Mucosa of stomach (tissue), 1 donor: ENCODE measurements at regions not wholly inside any gene's neighbourhood (a gene's known extent, or its start where the extent isn't known, plus 50 kb on each side); places are given as distances from the start of the nearest gene placed in this dataset.

Experiments used
- H3K27me3 ChIP-seq: one replicate; pipeline ENCODE4 v1.7.0; 2013; ENCODE audit warnings: mild to moderate bottlenecking, low read length; ENCODE audit not compliant: control insufficient read depth, insufficient read depth
- H3K36me3 ChIP-seq: one replicate; pipeline ENCODE4 v1.7.0; 2013; ENCODE audit warnings: low read length; ENCODE audit not compliant: control insufficient read depth, insufficient read depth
- H3K4me1 ChIP-seq: one replicate; pipeline ENCODE4 v1.7.0; 2013; ENCODE audit warnings: mild to moderate bottlenecking, low read length; ENCODE audit not compliant: control insufficient read depth, insufficient read depth
- H3K4me3 ChIP-seq: one replicate; pipeline ENCODE4 v1.7.0; 2013; ENCODE audit warnings: low read length
- H3K9ac ChIP-seq: one replicate; pipeline ENCODE4 v1.7.0; 2013; ENCODE audit warnings: mild to moderate bottlenecking, low read length, moderate library complexity
- H3K9me3 ChIP-seq: one replicate; pipeline ENCODE4 v1.7.0; 2013; ENCODE audit warnings: mild to moderate bottlenecking, low read length, moderate library complexity; ENCODE audit not compliant: control insufficient read depth
- donor health status: Pancreatic carcinoma.

DNA sequence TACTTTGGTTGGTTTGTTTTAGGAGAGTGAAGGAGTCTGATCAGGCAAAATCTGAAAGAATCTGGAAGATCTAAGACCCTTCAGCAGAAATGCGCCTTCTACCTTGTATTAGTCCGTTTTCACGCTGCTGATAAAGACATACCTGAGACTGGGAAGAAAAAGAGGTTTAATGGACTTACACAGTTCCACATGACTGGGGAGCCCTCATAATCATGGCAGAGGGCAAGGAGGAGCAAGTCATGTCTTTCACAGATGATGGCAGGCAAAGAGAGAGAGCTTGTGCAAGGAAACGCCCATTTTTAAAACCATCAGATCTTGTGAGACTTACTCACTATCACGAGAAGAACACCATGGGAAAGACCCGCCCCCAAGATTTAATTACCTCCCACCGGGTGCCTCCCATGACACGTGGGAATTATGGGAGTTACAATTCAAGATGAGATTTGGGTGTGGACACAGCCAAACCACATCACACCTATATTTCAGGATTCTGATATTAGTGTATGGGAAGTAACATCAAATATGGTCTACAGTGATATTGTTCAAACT lies 99.3 kb downstream of the GLUL start:
- Histone ChIP-seq H3K4me3 (no peak overlapping the region), H3K36me3 (no peaks in the 10 kb centered on the region), H3K4me1 (peaks cover 49% of the 10 kb centered on the region), H3K9ac (no peak overlapping the region), H3K9me3 (no peaks in the 10 kb centered on the region), H3K27me3 (no peaks in the 10 kb centered on the region)

DNA sequence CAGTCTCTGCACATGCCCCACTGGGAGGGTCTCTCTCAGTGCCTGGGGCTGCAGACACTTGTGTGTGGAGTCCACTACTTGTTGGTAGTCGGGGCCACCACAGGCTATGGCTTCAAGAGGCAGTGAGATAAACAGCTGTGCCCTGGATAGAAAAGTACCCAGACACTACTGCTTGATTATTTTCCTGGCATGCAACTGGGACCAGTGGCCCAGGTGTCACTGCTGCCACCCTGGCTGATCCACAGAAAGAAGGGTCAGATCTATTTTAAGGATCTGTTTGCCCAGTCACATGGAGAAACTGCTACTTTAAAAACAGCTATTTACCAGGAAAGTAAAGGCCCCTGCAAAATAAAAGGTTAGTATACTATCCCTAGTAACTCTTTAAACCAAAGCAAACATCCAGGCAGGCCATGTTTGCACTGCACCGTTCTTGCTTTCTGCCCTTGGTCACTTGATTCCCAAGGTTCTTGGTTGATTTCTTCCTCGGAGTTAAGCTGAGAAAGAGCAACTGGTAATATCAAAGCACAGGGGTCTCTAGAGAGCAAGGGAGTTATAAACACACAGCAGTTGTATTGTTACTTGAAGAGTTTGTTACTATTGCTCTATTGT lies 99.9 kb downstream of the GLUL start:
- Histone ChIP-seq H3K4me1 (peaks cover 49% of the 10 kb centered on the region), H3K9ac (no peak overlapping the region), H3K9me3 (no peaks in the 10 kb centered on the region), H3K36me3 (no peaks in the 10 kb centered on the region), H3K4me3 (no peak overlapping the region), H3K27me3 (no peaks in the 10 kb centered on the region)

DNA sequence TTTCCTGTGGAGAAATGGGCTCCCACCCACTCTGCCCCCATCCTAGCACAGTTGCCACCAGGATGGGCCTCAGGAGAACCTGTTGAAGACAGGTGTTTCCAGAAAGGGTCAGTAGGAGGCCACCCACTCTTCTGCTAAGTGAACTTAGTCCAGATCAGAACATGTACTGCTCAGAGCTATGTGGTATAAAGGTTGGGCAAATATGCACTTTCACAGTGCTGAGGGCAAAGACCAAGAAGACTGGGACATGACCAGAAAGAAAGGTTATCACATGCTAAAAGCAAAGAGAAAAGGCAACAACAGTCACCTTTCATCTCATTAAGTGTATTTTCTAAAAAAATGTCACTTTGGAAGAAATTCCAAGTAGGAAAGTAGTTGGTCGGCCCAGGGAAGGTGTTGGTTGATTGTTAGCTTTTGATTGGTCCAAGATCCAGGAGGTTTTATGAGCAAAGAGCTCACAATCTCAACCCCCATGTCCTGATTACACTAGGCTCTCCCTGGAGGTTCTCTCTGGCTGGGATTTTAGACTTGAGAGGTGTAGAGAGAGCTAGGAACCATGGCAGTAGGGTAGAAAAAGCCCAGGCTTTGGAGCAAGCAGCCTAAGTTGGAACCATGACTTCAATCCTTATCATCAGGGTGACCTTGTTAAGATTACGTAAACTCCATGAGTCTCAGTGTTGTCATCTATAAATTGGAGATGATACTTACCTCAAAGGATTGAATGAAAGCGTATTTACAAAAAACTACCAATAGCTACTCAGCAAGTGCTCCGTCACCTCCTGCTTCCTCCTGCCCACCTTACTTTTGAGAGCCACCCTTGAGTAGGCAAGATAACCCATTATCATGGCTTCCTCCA lies 102.6 kb downstream of the GLUL start:
- no peaks in the 10 kb centered on the region for H3K9me3 ChIP-seq
- no peak overlapping the region for H3K4me3 ChIP-seq
- H3K27me3 ChIP-seq = no peaks in the 10 kb centered on the region
- H3K9ac ChIP-seq = no peak overlapping the region
- peaks cover 49% of the 10 kb centered on the region for H3K4me1 ChIP-seq
- H3K36me3 ChIP-seq = no peaks in the 10 kb centered on the region

DNA sequence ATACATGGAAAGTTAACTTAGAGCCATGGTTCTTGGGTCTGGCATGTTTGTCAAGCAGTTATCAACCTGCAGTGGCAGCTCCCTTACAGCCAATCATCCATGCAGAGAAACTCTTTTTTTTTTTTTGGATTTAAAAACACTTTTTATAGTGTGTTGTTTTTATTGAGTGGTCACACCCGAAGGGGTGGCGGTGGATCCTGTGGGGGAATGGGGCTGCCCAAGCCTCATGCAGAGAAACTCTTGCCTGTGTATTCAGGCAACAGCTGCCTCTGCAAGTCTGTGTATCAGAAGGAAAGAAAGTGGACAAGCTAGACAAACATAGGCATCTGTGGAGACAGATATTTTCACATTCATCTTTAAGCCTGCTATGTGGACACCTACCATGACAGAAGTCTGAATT lies 104.8 kb downstream of the GLUL start:
- no peaks in the 10 kb centered on the region for H3K36me3 ChIP-seq

DNA sequence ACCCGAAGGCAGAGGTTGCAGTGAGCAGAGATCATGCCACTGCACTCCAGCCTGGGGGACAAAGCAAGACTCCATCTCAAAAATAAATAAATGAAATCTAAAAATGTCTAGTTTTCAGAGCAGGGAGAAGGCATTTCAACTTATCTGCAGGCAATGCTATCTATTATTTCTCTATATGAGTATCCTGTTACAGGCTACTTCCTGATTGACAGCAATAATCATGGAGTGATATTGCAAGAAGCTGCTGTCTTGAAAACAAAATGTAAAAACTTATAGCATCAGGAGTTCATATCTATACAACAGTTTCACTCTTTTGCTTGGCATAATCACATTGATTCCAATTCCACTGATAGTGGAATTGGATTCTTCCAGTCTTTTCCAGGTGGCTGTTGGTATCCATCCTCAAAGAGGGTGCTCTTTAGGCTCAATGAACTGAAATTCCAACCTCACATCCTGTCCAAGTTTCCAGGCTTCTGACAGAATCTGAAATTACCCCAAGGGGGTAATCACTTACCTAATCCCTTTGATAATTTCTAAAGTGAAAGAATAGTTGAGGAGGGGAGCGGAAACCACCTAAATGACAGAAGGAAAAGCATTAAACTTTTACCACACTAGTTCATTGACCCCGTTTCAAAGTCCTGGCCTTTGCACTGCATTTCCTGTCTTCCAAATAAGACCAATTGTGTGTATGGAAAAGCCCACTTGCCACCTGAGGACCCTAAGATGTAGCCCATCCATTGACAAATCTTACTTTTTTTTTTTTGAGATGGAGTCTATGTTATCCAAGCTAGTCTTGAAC lies 107.6 kb downstream of the GLUL start:
- Histone ChIP-seq H3K4me1 (peaks cover 8% of the 10 kb centered on the region), H3K4me3 (no peak overlapping the region), H3K9me3 (no peaks in the 10 kb centered on the region)

More for the DNA sequence above, 104.8 kb downstream of the GLUL start:
- no peak overlapping the region for H3K4me3 ChIP-seq
- H3K9ac ChIP-seq = no peak overlapping the region
- no peaks in the 10 kb centered on the region for H3K9me3 ChIP-seq
- no peaks in the 10 kb centered on the region for H3K27me3 ChIP-seq
- H3K4me1 ChIP-seq = peaks cover 33% of the 10 kb centered on the region

DNA sequence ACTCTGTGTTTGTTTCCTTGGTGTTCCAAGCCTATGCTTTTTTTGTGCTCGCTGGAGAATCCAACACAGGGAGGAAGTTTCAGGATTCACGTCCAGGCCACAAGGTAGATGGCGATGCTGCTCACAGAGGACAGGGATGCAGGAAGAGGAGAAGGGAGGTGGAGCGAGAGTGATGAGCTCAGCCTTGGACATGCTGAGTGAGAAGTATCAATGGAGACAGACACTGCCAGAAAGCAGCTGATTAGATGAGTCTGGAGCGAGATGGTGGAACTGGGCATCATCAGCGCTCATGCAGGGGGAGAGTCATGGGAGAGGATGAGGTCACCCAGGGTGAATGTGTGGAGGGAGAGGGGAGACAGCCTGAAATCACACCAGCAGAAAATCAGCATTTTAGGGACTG lies 110.0 kb downstream of the GLUL start:
- H3K36me3 ChIP-seq = no peaks in the 10 kb centered on the region
- H3K27me3 ChIP-seq = no peaks in the 10 kb centered on the region
- no peak overlapping the region for H3K9ac ChIP-seq
- no peaks in the 10 kb centered on the region for H3K9me3 ChIP-seq
- no peaks in the 10 kb centered on the region for H3K4me1 ChIP-seq
- no peak overlapping the region for H3K4me3 ChIP-seq

More for the DNA sequence above, 107.6 kb downstream of the GLUL start:
- Histone ChIP-seq H3K27me3 (no peaks in the 10 kb centered on the region), H3K9ac (no peak overlapping the region), H3K36me3 (no peaks in the 10 kb centered on the region)

DNA sequence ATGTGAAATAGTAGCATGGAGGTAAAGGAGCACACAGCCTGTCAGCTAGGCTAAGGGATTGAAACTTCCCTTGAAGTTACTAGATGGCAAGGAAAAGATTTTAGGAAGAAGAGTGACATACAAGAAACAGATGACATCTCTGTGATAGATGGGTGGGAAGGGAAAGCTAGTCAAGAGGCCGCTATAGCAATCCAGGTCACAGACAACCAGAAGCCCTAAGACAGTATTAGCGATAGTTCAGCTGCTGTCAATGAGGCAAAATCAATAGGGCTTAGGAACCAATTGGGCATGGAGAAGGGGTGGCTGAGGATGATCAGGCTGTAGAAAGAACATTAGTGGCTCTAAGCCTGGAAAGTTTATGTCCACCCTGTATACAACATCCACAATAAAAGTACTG lies 111.1 kb downstream of the GLUL start:
- Histone ChIP-seq H3K27me3 (no peaks in the 10 kb centered on the region), H3K4me3 (no peak overlapping the region), H3K9ac (no peak overlapping the region), H3K4me1 (no peaks in the 10 kb centered on the region), H3K9me3 (no peaks in the 10 kb centered on the region), H3K36me3 (no peaks in the 10 kb centered on the region)

DNA sequence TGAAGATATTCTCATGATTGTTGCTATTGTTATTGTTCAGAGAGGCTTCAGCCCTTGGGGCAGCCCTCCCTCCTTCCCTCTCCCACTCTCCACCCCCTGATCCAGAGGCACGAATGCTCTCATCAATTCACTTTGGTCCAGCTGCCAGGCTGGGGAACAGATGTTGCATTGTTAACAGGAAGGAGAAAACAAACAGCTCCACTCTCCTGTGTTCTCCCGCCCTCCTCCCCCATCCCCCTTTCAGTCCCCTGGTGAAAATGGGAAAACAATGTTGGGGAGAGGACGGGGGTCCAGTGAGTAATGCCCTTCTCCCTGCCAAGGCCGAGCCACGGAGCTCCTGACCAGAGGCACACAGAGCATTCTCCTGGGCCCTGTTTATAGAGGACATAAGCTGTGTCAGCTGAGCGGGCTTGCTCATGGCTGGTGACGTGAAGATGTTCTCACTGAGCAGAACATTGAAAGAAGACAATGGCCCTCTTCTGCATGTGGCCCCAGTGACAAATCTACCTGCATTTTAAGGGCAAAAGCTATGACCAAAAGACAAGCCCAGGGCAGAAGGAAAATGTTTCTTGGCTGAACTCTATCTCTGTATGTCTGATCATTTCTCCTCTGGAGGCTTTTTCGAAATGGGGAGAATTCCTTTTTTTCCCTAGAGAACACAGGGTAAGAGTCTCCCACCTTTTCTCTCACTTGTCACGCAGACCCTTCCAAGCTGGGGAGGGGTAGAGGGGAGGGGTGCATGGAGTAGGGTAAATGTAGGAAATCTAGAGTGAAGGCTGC lies 111.7 kb downstream of the GLUL start:
- H3K4me1 ChIP-seq = no peaks in the 10 kb centered on the region
- no peak overlapping the region for H3K9ac ChIP-seq
- H3K4me3 ChIP-seq = no peak overlapping the region
- no peaks in the 10 kb centered on the region for H3K9me3 ChIP-seq
- H3K27me3 ChIP-seq = no peaks in the 10 kb centered on the region
- no peaks in the 10 kb centered on the region for H3K36me3 ChIP-seq

DNA sequence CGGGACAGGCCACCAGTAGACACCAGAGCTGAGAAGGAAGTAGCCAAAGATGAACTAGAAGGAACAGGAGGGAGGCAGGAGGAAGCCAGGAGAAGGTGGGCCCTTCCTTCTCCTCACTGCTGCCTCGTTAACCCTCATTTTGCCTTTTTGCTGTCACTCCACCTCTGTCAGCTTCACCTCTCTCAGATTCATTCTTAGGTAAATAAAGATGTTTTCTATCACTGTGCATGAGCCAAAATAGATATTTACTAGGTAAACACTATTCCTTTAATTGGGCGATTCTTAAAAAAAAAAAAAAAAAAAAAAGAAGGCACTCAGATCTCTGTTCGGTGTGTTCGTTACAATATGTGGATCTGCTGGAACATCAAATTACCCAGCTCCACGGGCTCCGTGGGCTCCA lies 112.3 kb downstream of the GLUL start:
- H3K9me3 ChIP-seq = no peaks in the 10 kb centered on the region
- H3K4me1 ChIP-seq = no peaks in the 10 kb centered on the region
- no peak overlapping the region for H3K9ac ChIP-seq
- no peaks in the 10 kb centered on the region for H3K36me3 ChIP-seq
- no peaks in the 10 kb centered on the region for H3K27me3 ChIP-seq
- H3K4me3 ChIP-seq = no peak overlapping the region

DNA sequence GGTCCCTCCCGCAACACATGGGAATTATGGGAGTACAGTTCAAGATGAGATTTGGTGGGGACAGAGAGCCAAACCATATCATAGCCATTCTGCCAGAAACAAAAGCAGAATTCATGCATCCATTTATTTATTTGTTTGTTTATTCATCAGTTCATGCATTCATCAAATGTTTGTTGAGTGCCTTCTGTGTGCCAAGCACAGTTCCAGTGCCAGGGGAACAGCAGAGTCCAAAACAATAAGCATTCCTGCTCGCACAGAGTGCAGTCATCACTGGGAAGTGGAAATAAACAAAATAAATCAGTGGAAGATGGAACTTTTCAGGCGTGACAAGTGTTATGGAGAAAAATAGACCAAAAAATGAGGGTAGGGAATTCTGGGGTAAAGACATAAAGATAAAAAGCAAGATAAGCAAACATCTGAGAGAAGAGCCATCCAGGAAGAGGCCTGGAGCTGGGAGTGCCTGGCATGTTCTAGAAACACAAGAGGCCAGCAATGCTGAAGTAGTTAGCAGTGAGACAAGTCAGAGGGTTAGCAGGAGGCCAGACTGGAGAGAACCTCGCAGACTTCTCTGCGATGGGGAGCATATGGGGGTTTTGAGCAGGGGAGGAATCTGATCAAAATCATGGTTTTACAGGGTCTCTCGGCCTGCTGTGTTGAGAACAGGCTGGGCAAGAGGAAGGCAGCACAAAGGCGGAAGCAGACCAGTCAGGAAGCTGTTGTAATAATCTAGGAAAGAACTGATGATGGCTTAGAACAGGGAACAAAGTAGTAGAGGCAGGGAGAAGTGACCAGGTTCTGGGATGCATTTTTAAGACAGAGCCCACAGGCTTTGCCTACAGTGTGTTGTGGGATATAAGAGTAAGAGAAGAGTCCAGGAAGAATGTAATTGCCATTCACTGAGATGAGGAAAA lies 113.2 kb downstream of the GLUL start:
- H3K4me3 ChIP-seq = no peak overlapping the region
- no peak overlapping the region for H3K9ac ChIP-seq
- no peaks in the 10 kb centered on the region for H3K4me1 ChIP-seq
- no peaks in the 10 kb centered on the region for H3K9me3 ChIP-seq
- H3K27me3 ChIP-seq = no peaks in the 10 kb centered on the region
- H3K36me3 ChIP-seq = no peaks in the 10 kb centered on the region

DNA sequence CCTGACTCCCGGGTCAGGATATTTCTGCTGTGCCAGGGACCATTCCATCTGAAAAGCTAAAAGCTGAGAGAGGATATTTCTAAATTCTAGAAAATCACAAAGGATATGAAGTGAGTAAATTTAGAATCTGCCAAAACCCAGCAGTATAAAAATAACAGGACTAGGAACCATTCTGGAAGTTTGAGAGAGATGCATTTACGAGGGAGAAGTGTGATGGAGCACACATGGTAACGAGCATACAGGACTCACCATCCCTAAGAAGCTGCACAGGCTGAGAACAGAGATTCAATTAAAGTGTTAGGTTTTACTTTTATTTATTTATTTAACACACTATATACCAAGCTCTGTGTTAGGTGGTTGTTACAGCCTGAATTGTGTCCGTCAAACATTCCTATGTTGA lies 116.3 kb downstream of the GLUL start:
- no peaks in the 10 kb centered on the region for H3K9me3 ChIP-seq
- no peak overlapping the region for H3K4me3 ChIP-seq
- H3K4me1 ChIP-seq = no peaks in the 10 kb centered on the region
- H3K27me3 ChIP-seq = no peaks in the 10 kb centered on the region
- no peak overlapping the region for H3K9ac ChIP-seq
- H3K36me3 ChIP-seq = no peaks in the 10 kb centered on the region
